ENCODE measurements at regions not wholly inside any gene's neighbourhood (a gene's known extent, or its start where the extent isn't known, plus 50 kb on each side); places are given as distances from the start of the nearest gene placed in this dataset.
"Not testable (repeated sequence)": the region's sequence is repeated elsewhere in the genome, so short reads cannot be mapped to it uniquely, and the experiment has no call there.

DNA sequence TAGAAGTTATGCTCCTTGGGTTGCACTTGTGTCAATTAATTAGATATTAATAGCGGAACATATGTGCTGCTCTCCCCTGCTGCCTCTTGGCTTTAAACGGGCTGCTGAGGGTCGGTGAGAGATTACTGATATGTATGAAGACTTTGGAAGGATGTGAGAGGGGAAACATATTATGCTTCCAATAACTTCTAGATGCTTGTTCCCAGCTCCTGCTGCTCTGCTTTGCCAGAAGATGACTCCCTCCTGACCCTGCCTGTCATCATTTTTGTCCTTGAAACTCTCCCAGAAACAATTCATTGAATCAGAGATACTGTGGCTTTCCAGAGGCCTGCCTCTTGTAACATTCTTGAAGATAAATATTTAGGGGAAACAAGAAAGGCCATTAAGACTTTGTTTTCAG is 300.1 kb upstream of the STXBP6 start:
- Histone ChIP-seq H3K27me3 (ENCODE audit: low read depth) (no peaks in the 10 kb centered on the region), H3K36me3 (no peaks in the 10 kb centered on the region), H3K4me3 (no peak overlapping the region), H3K4me1 (no peaks in the 10 kb centered on the region), H3K27ac (replicated peaks) (no peak overlapping the region), H3K9me3 (replicated peaks) (peaks cover 2% of the 10 kb centered on the region)
- TF ChIP-seq, protein P1, sequence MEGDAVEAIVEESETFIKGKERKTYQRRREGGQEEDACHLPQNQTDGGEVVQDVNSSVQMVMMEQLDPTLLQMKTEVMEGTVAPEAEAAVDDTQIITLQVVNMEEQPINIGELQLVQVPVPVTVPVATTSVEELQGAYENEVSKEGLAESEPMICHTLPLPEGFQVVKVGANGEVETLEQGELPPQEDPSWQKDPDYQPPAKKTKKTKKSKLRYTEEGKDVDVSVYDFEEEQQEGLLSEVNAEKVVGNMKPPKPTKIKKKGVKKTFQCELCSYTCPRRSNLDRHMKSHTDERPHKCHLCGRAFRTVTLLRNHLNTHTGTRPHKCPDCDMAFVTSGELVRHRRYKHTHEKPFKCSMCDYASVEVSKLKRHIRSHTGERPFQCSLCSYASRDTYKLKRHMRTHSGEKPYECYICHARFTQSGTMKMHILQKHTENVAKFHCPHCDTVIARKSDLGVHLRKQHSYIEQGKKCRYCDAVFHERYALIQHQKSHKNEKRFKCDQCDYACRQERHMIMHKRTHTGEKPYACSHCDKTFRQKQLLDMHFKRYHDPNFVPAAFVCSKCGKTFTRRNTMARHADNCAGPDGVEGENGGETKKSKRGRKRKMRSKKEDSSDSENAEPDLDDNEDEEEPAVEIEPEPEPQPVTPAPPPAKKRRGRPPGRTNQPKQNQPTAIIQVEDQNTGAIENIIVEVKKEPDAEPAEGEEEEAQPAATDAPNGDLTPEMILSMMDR (IDR thresholded peaks at IDR 0.05; ENCODE audit: borderline replicate concordance), result no peak
- DNase-seq, result no peak
- intact Hi-C loops (cut with micrococcal nuclease), result no loop called here

DNA sequence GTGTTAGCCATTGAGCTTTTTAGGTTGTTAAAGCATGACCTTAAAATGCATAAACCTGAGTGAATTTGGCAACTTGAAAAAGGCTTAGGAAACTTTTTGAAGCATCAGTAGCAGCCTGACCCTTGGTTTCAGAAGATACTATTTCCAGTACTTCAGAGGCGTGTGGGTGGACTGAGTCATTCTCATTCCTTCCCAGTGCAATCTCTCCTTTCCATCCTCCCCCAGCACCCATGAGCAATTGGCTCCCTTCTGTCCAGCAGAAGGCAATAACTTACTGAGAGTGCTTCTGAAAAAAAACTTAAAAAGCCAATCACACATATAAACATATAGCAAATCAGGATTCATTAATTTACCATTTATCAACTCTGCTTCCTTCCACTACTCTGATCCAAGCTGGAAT is 299.3 kb upstream of the STXBP6 start:
- peaks cover 9% of the 10 kb centered on the region for H3K9me3 ChIP-seq (replicated peaks)
- TF ChIP-seq, protein P1 (IDR thresholded peaks at IDR 0.05; ENCODE audit: borderline replicate concordance), result no peak
- H3K4me1 ChIP-seq, result no peaks in the 10 kb centered on the region
- H3K36me3 ChIP-seq, result no peaks in the 10 kb centered on the region
- intact Hi-C loops (cut with micrococcal nuclease), result no loop called here
- no peaks in the 10 kb centered on the region for H3K27me3 ChIP-seq (ENCODE audit: low read depth)
- DNase-seq, result no peak
- H3K4me3 ChIP-seq, result no peak overlapping the region
- H3K27ac ChIP-seq (replicated peaks), result no peak overlapping the region

- Histone ChIP-seq H3K27ac (replicated peaks) (no peak overlapping the region), H3K9me3 (replicated peaks) (peaks cover 75% of the 10 kb centered on the region), H3K36me3 (no peaks in the 10 kb centered on the region), H3K4me3 (no peak overlapping the region), H3K4me1 (no peaks in the 10 kb centered on the region), H3K27me3 (ENCODE audit: low read depth) (no peaks in the 10 kb centered on the region)
- DNase-seq, result no peak
- TF ChIP-seq, protein P1 (IDR thresholded peaks at IDR 0.05; ENCODE audit: borderline replicate concordance), result no peak
- intact Hi-C loops (cut with micrococcal nuclease), result no loop called here
These were observed 290.9 kb upstream of the STXBP6 start for GRCh38 chr14:25340882-25341281.

- TF ChIP-seq, protein P1 (IDR thresholded peaks at IDR 0.05; ENCODE audit: borderline replicate concordance), result no peak
- no peaks in the 10 kb centered on the region for H3K4me1 ChIP-seq
- intact Hi-C loops (cut with micrococcal nuclease), result no loop called here
These were observed 272.8 kb upstream of the STXBP6 start for GRCh38 chr14:25322784-25323183.

GRCh38 chr14:25316007-25316406 is 266.1 kb upstream of the STXBP6 start:
- H3K36me3 ChIP-seq; H3K27me3 ChIP-seq (ENCODE audit: low read depth); DNase-seq; intact Hi-C loops (cut with micrococcal nuclease); H3K4me1 ChIP-seq; H3K4me3 ChIP-seq; H3K27ac ChIP-seq (replicated peaks): not testable (repeated sequence)
- peaks cover 11% of the 10 kb centered on the region for H3K9me3 ChIP-seq (replicated peaks)

More at GRCh38 chr14:25322784-25323183, 272.8 kb upstream of the STXBP6 start:
- no peak for DNase-seq
- Histone ChIP-seq H3K4me3 (no peak overlapping the region), H3K27ac (replicated peaks) (no peak overlapping the region), H3K9me3 (replicated peaks) (no peaks in the 10 kb centered on the region), H3K27me3 (ENCODE audit: low read depth) (no peaks in the 10 kb centered on the region), H3K36me3 (no peaks in the 10 kb centered on the region)

GRCh38 chr14:25308244-25308643 is 258.3 kb upstream of the STXBP6 start:
- no peaks in the 10 kb centered on the region for H3K27me3 ChIP-seq (ENCODE audit: low read depth)
- no peak overlapping the region for H3K4me3 ChIP-seq
- DNase-seq, result no peak
- H3K36me3 ChIP-seq, result no peaks in the 10 kb centered on the region
- H3K9me3 ChIP-seq (replicated peaks), result peaks cover 5% of the 10 kb centered on the region
- H3K27ac ChIP-seq (replicated peaks), result no peak overlapping the region
- intact Hi-C loops (cut with micrococcal nuclease), result no loop called here
- H3K4me1 ChIP-seq, result no peaks in the 10 kb centered on the region
- TF ChIP-seq, protein P1 (IDR thresholded peaks at IDR 0.05; ENCODE audit: borderline replicate concordance), result no peak
